Stimulated activated CD4-positive, alpha-beta T cell treated with anti-CD3 and anti-CD28 coated beads, Interleukin-15, amount 100 ng/mL, for 48 hours (primary cell): ENCODE measurements at regions not wholly inside any gene's neighbourhood (a gene's known extent, or its start where the extent isn't known, plus 50 kb on each side); places are given as distances from the start of the nearest gene placed in this dataset.
"Not testable (repeated sequence)": the region's sequence is repeated elsewhere in the genome, so short reads cannot be mapped to it uniquely, and the experiment has no call there.

Experiments
- DNase-seq, 2 donors: peaks; one replicate each; pipeline ENCODE4 v3.0.0-alpha.2; 2020; ENCODE audit warnings: low read depth in 2 of 2

DNA sequence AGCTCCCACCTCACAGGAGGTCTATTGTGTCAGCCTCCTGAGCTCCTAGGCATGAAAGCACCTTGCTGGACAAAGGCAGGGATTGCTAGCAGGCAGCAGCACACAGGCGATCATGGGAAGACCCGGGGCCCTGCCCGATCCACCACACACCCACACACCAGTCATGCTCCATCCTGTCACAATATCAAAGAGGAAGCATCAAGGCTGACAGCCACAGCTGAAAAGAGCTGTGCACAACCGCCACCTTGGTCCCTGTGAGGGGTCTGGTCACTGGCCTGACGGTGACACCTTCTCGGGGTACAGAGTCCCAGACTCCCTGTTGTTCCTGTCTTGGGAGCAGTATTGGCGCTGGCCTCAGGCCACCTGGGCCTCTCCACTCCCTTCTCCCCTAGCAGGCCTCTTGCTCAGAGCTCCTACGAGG lies 89.7 kb upstream of the RET start:
- no peak for DNase-seq

DNA sequence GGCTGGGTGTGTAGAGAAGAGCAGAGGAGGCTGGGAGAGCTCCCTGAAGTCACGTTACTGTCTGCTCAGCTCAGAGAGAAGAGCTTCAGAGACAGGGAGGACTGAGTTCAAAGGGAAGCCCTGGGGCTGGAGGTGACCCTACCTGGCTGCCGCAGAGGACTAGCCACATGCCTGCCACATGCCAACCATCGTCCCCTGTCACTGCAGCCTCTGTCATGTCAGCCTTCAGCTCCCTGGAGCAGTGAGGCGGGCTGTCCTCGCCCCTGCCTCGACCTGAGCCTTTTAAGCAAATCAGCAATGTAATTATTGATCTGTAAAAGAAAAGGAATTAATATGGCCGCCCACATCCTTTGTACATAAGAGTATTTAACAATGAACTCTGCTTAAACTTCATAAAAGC lies 89.3 kb upstream of the RET start:
- no peak for DNase-seq

DNA sequence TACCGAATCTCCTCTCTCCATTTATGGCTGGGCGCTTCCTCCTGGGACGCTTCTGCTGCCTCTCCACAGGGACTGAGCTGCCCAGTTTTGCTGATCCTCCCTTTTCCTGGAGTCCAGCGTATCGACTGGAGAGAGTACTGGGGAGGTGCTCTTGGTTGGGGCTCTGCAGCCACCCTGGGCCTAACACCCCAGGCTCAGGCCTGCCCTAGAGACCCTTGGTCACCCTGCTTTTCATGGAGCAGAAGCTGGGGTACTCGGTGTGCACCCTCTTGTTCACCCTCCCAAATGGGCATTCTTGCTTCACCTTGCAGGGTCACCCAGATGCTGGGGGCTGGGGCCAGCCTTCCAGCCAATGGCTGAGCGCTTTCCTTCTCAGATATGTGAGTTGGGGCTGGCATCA lies 88.8 kb upstream of the RET start:
- no peak for DNase-seq

DNA sequence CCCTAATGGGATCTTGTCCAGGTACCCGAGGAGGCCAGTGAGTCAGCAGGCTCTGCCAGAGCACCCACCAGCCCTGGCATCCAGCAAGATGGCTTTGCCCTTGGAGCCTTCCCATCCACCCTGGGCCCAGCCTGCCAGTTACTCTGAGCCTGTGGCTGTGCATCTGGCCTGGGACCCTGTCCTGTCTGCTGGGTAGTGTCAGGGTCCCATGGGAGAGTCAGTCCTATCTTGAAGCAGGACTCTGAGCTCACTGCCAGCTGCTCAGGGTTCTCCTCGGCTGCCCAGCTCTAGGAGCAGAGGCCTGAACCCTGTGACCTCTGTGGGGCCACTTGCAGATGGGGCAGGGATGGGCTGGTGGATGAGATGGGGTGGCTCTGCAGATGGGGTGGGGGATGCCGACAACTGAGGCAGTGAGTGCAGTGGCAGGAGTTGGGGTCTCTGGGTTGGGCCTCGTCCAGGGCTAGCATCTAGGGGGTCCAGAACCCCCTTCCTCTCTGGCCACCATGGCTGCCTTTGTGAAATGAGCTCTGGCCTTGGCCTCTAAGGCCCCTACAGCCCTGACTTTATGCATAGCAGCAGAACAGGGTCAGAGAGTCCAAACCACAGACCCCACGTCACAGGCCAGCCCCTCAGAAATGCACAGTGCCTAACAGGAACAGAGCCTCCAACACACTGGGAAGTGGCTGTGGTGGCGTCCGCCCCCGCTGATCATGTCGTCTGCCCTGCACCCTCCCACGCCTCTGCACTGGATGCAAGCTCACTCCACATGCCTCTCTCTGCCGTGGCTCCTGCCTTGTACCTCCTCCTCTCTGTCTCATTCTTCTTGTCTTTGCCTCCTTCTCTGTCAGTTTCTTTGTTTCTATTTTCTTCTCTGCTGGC lies 88.1 kb upstream of the RET start:
- peak in 1 of 2 donors; percentile 11 for DNase-seq

DNA sequence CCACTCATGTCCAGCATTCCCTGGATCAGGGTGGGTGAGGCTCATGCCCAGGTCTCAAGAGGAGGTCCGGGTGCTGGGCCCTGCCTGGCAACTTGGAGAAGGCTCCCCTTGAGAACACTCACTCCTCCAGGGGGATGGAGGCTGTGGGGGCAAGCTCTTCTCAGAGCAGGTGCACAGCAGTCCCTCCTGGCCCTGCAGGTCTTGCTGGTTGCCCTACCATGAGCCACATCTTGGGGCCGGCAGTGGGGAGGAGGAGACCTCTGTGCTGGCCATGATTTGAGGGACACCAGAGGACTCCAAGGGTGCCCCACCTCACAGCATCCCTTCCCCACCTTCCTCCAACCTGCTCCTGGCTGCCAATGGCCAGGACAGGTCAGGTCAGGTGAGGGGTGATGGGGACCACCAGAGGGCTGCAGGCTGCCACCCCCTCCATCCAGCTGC lies 87.4 kb upstream of the RET start:
- DNase-seq, result no peak

DNA sequence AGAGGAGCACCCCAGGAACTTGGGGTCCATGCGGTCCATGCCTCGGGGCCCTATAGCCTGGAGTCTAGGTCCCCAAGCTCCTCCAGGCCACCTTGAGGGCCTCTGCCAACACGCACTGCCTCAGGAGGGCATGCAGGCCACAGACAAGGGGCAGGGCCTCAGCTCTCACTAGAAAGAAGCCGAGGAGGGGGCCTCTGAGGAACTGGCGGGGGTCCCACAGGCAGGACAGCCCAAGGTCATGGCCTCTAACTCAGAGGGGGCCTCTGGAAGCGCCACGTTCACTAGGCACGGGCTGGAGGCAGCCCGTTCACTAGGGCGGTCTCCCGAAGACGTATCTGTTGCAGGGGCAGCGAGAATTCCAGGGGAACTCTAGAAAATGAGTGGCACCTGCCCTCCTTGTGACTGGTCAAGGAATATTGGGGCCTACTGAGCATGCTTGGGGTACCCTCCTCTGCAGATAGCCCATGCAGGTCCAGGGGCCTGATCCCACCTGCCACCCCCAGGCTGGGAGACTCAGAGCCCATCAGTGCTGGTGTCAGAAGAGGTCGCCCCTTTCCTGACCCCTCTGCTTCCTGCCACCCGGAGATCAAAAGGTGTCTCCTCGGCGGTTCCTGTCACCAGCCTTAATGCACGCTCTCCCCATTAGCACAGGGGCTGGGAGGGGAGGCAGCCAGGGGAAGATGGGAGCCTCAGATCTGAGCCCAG lies 86.7 kb upstream of the RET start:
- no peak for DNase-seq

GRCh38 chr10:42990721-42991441 lies 86.0 kb upstream of the RET start:
- no peak for DNase-seq

- DNase-seq, result no peak
These were observed 85.3 kb upstream of the RET start for GRCh38 chr10:42991442-42992098.

DNA sequence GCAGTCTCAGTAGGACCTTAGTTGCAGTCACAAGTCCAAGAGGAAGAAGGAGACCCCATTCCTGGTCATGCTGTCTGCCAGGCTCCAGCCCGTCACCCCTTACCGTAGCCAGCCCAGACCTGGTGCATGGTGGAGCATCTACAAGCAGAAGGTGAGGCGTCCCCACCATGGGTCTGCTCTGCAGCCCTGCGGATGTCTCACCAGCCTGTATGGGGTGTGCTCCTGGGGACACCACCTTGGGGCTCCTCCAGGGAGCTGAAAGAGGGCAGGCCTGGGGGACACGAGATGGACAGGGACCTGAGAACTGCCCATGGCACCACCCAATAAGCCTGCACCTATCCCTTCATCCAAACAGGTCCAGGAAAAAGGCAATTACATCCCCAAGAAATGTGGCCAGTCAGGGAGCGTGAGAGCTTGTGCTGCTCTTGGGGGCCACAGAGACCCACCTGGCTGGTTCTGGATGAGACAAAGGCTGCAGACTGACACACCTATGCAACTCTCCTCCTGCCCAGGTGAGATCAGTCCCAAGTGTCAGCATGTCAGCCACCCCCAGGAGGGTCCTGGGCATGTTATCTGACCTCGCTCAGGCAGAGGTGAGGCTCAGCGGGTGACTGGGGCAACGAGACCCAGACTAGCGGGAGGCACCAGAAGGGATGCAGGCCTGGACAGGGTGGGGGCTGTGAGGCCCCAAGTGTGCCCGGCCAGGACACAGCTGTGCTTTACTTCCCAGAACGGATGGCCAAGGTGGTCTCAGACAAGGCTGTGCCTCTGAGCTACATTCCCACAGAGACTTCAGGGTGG lies 84.5 kb upstream of the RET start:
- DNase-seq, result no peak

- DNase-seq, result no peak
These were observed 83.9 kb upstream of the RET start for GRCh38 chr10:42992957-42993390.

- DNase-seq, result not testable (repeated sequence)
These were observed 82.0 kb upstream of the RET start for GRCh38 chr10:42994909-42995308.

DNA sequence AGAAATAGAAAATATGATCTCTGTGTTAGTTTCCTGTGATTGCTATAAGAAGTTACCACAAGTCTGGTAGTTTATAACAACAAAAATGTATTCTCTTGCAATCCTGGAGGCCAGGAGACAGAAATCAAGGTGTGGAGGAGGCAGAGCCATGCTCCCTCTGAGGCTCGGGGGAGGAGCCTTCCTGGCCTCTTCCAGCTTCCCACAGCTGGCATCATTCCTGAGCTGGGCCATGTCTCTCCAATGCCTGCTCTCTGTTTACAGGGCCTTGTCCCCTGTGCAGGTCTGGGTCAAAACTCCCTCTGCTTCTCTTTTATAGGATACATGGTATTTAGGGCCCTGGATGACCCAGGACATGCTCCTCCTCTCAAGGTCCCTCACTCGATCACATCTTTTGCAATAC lies 81.3 kb upstream of the RET start:
- DNase-seq, result no peak

DNA sequence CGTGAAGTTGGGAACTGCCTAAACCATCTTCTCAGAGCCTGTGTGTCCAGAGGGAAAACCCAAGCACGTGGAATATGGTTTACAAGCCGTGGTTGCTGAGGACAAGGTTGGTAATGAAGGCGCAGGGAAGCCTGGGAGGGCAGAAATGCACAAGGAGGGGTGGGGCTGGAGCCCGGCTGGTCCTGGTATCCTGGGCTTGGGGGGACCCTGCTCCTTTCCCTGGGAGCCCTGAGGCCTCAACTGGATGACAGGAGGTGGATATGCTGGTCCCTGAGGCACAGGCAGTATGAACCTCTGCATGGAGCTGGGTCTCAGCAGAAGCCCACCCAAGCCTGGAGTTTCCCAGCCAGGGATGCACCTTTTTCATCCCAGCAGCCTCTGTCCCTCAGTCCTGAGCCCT lies 80.3 kb upstream of the RET start:
- no peak for DNase-seq

- DNase-seq, result no peak
These were observed 79.6 kb upstream of the RET start for GRCh38 chr10:42997151-42997848.

DNA sequence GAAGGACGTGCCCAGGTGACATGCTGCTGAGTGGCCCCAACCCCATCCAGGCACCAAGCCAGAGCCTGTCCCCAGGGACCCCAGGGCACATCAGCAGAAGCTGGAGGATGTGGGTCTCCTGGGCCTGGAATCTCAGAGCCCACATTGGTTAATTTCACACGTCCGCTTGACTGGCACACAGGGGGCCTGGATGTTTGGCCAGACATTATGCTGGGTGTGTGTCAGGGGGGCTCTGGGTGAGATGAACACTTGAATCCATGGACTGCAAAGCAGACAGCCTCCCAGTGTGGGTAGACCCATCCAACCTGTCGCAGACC lies 79.1 kb upstream of the RET start:
- no peak for DNase-seq

DNA sequence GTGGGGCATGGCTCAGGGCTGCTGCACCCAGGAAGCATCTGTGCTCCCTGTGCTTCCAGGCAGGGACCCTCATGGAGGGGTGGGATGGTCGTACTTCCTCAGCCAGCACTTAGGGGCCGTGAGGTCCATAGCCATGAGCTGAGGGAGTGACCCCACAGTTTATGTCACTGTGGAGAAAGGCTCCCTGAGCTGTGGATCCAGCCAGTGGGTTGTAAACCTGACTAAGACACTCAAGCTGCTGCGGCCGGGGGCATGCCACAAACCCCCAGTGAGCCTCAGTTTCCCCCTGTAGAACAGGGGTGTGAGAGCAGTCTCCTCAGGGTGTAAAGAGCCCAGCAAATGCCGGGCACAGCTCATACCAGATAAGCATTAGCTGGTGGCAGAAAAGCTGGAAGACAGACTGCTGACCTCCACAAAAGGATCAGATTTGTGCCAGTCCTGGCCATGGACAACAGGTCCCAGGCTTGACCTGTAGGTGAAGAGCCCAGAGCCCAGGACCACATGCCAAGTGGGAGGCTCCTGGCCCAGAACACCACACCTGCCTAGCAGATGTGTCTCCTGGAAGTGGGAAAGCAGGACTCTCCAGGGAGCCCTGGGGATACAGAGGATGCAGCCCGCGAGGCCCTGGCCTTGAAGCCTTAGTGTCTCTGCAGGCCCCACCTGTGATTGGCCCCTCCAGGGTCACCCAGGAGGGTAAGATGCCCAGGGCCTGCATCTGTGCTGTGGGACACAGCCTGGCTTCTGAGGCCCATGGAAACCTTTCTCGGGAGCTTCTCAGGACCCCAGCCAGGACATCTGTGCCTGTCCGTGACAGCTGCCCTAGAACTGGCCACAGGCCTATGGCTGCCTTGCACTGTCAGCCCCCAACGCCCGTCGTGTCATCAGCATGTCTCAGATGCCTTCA lies 78.1 kb upstream of the RET start:
- DNase-seq, result no peak

- DNase-seq, result no peak
These were observed 77.4 kb upstream of the RET start for GRCh38 chr10:42999385-43000020.

DNA sequence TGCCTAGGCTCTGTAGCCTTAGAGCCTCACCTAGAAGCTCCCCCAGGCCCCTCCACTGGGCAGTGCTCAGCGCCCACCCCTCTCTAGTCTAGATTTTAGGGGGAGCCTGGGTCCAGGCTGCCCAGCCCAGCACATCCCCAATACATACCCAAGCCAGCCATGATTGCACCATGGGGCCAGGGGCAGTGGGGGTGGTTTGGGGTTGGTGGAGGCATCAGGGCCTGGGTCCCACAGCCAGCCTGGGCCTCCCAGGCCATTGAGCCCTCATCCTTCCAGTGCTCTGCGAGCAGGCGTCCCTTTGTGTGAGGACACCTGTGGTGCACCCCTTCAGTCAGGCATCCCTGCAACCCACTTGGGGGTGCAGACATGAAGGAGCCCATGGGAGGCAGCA lies 76.9 kb upstream of the RET start:
- no peak for DNase-seq
